ENCODE measurements at regions not wholly inside any gene's neighbourhood (a gene's known extent, or its start where the extent isn't known, plus 50 kb on each side); places are given as distances from the start of the nearest gene placed in this dataset.
"Not testable (repeated sequence)": the region's sequence is repeated elsewhere in the genome, so short reads cannot be mapped to it uniquely, and the experiment has no call there.

- no peak overlapping the region for H3K27ac ChIP-seq (ENCODE audit: low read length)
- intact Hi-C loops (cut with DNase I) = no loop called here
- H3K4me1 ChIP-seq (ENCODE audit: control insufficient read depth, insufficient read depth, low read length) = no peaks in the 10 kb centered on the region
- no peaks in the 10 kb centered on the region for H3K27me3 ChIP-seq (ENCODE audit: control insufficient read depth, insufficient read depth)
- no peak for ATAC-seq
- no peaks in the 10 kb centered on the region for H3K9me3 ChIP-seq (ENCODE audit: control insufficient read depth, low read length)
- H3K4me3 ChIP-seq (ENCODE audit: low read length) = no peak overlapping the region
- WGBS = 0% methylated on average over 1 of the region's 1 CpG
- no peak for DNase-seq
These were observed 124.1 kb upstream of the WDR1 start for GRCh38 chr4:10240691-10241090.

GRCh38 chr4:10239982-10240654 lies 123.5 kb upstream of the WDR1 start:
- 46% methylated on average over 7 of the region's 7 CpGs for WGBS
- ATAC-seq (peak in 1 of 2 donors; percentile 65), DNase-seq (no peak)
- no peak overlapping the region for H3K27ac ChIP-seq (ENCODE audit: low read length)
- intact Hi-C loops (cut with DNase I) = no loop called here
- H3K4me1 ChIP-seq (ENCODE audit: control insufficient read depth, insufficient read depth, low read length) = no peaks in the 10 kb centered on the region
- H3K27me3 ChIP-seq (ENCODE audit: control insufficient read depth, insufficient read depth) = no peaks in the 10 kb centered on the region
- H3K9me3 ChIP-seq (ENCODE audit: control insufficient read depth, low read length) = no peaks in the 10 kb centered on the region
- H3K4me3 ChIP-seq (ENCODE audit: low read length) = no peak overlapping the region

- H3K4me1 ChIP-seq (ENCODE audit: control insufficient read depth, insufficient read depth, low read length) = no peaks in the 10 kb centered on the region
- no peak overlapping the region for H3K27ac ChIP-seq (ENCODE audit: low read length)
- DNase-seq = no peak
- WGBS = 64% methylated on average over 1 of the region's 1 CpG
- no peaks in the 10 kb centered on the region for H3K9me3 ChIP-seq (ENCODE audit: control insufficient read depth, low read length)
- no peak for ATAC-seq
- no peak overlapping the region for H3K4me3 ChIP-seq (ENCODE audit: low read length)
- intact Hi-C loops (cut with DNase I) = no loop called here
- H3K27me3 ChIP-seq (ENCODE audit: control insufficient read depth, insufficient read depth) = no peaks in the 10 kb centered on the region
These were observed 120.5 kb upstream of the WDR1 start for GRCh38 chr4:10237131-10237530.

GRCh38 chr4:10232114-10232513 lies 115.5 kb upstream of the WDR1 start:
- no peak for DNase-seq
- 70% methylated on average over 4 of the region's 4 CpGs for WGBS
- no peak for ATAC-seq
- Histone ChIP-seq H3K4me3 (ENCODE audit: low read length) (no peak overlapping the region), H3K27me3 (ENCODE audit: control insufficient read depth, insufficient read depth) (no peaks in the 10 kb centered on the region), H3K27ac (ENCODE audit: low read length) (no peak overlapping the region), H3K9me3 (ENCODE audit: control insufficient read depth, low read length) (no peaks in the 10 kb centered on the region), H3K4me1 (ENCODE audit: control insufficient read depth, insufficient read depth, low read length) (no peaks in the 10 kb centered on the region)
- intact Hi-C loops (cut with DNase I) = loop anchor here in 1 of 4 donors (2.0 kb wide), 1 partner anchor 23 kb away; no protein-coding TSS in a partner anchor

- no peaks in the 10 kb centered on the region for H3K27me3 ChIP-seq (ENCODE audit: control insufficient read depth, insufficient read depth)
- no peak overlapping the region for H3K4me3 ChIP-seq (ENCODE audit: low read length)
- WGBS = 66% methylated on average over 3 of the region's 3 CpGs
- H3K27ac ChIP-seq (ENCODE audit: low read length) = no peak overlapping the region
- H3K9me3 ChIP-seq (ENCODE audit: control insufficient read depth, low read length) = no peaks in the 10 kb centered on the region
- ATAC-seq (no peak), DNase-seq (no peak)
- intact Hi-C loops (cut with DNase I) = no loop called here
- no peaks in the 10 kb centered on the region for H3K4me1 ChIP-seq (ENCODE audit: control insufficient read depth, insufficient read depth, low read length)
These were observed 110.2 kb upstream of the WDR1 start for GRCh38 chr4:10226756-10227155.

- ATAC-seq (no peak), DNase-seq (no peak)
- intact Hi-C loops (cut with DNase I) = no loop called here
- no peaks in the 10 kb centered on the region for H3K9me3 ChIP-seq (ENCODE audit: control insufficient read depth, low read length)
- H3K4me3 ChIP-seq (ENCODE audit: low read length) = no peak overlapping the region
- H3K27me3 ChIP-seq (ENCODE audit: control insufficient read depth, insufficient read depth) = no peaks in the 10 kb centered on the region
- H3K4me1 ChIP-seq (ENCODE audit: control insufficient read depth, insufficient read depth, low read length) = no peaks in the 10 kb centered on the region
- no peak overlapping the region for H3K27ac ChIP-seq (ENCODE audit: low read length)
These were observed 108.5 kb upstream of the WDR1 start for GRCh38 chr4:10225096-10225495.

GRCh38 chr4:10223782-10224181 lies 107.2 kb upstream of the WDR1 start:
- Histone ChIP-seq H3K4me1 (ENCODE audit: control insufficient read depth, insufficient read depth, low read length) (no peaks in the 10 kb centered on the region), H3K9me3 (ENCODE audit: control insufficient read depth, low read length) (no peaks in the 10 kb centered on the region), H3K27ac (ENCODE audit: low read length) (no peak overlapping the region), H3K4me3 (ENCODE audit: low read length) (no peak overlapping the region), H3K27me3 (ENCODE audit: control insufficient read depth, insufficient read depth) (no peaks in the 10 kb centered on the region)
- intact Hi-C loops (cut with DNase I) = no loop called here
- WGBS = 85% methylated on average over 3 of the region's 3 CpGs
- ATAC-seq (no peak), DNase-seq (no peak)

GRCh38 chr4:10213481-10213880 lies 96.9 kb upstream of the WDR1 start:
- H3K4me1 ChIP-seq (ENCODE audit: control insufficient read depth, insufficient read depth, low read length); intact Hi-C loops (cut with DNase I); H3K27me3 ChIP-seq (ENCODE audit: control insufficient read depth, insufficient read depth); H3K9me3 ChIP-seq (ENCODE audit: control insufficient read depth, low read length); H3K27ac ChIP-seq (ENCODE audit: low read length); DNase-seq; ATAC-seq; H3K4me3 ChIP-seq (ENCODE audit: low read length): not testable (repeated sequence)
- WGBS = 77% methylated on average over 3 of the region's 3 CpGs

GRCh38 chr4:10212901-10213300 lies 96.3 kb upstream of the WDR1 start:
- intact Hi-C loops (cut with DNase I) = no loop called here
- Histone ChIP-seq H3K27me3 (ENCODE audit: control insufficient read depth, insufficient read depth) (no peaks in the 10 kb centered on the region), H3K9me3 (ENCODE audit: control insufficient read depth, low read length) (no peaks in the 10 kb centered on the region), H3K4me1 (ENCODE audit: control insufficient read depth, insufficient read depth, low read length) (no peaks in the 10 kb centered on the region), H3K4me3 (ENCODE audit: low read length) (no peak overlapping the region), H3K27ac (ENCODE audit: low read length) (no peak overlapping the region)
- 37% methylated on average over 3 of the region's 3 CpGs for WGBS
- no peak for ATAC-seq
- no peak for DNase-seq

- no peaks in the 10 kb centered on the region for H3K4me1 ChIP-seq (ENCODE audit: control insufficient read depth, insufficient read depth, low read length)
- no peak for DNase-seq
- ATAC-seq = no peak
- intact Hi-C loops (cut with DNase I) = no loop called here
- no peaks in the 10 kb centered on the region for H3K27me3 ChIP-seq (ENCODE audit: control insufficient read depth, insufficient read depth)
- H3K9me3 ChIP-seq (ENCODE audit: control insufficient read depth, low read length) = no peaks in the 10 kb centered on the region
- no peak overlapping the region for H3K27ac ChIP-seq (ENCODE audit: low read length)
- 79% methylated on average over 2 of the region's 2 CpGs for WGBS
- H3K4me3 ChIP-seq (ENCODE audit: low read length) = no peak overlapping the region
These were observed 95.8 kb upstream of the WDR1 start for GRCh38 chr4:10212400-10212799.

GRCh38 chr4:10207116-10207515 lies 90.5 kb upstream of the WDR1 start:
- no peak for DNase-seq
- no peaks in the 10 kb centered on the region for H3K9me3 ChIP-seq (ENCODE audit: control insufficient read depth, low read length)
- intact Hi-C loops (cut with DNase I) = no loop called here
- H3K27me3 ChIP-seq (ENCODE audit: control insufficient read depth, insufficient read depth) = no peaks in the 10 kb centered on the region
- H3K4me1 ChIP-seq (ENCODE audit: control insufficient read depth, insufficient read depth, low read length) = no peaks in the 10 kb centered on the region
- no peak for ATAC-seq
- WGBS = 79% methylated on average over 4 of the region's 4 CpGs
- H3K4me3 ChIP-seq (ENCODE audit: low read length) = no peak overlapping the region
- H3K27ac ChIP-seq (ENCODE audit: low read length) = no peak overlapping the region

GRCh38 chr4:10205223-10205622 lies 88.6 kb upstream of the WDR1 start:
- intact Hi-C loops (cut with DNase I) = no loop called here
- no peak overlapping the region for H3K4me3 ChIP-seq (ENCODE audit: low read length)
- 49% methylated on average over 1 of the region's 1 CpG for WGBS
- H3K27me3 ChIP-seq (ENCODE audit: control insufficient read depth, insufficient read depth) = no peaks in the 10 kb centered on the region
- no peaks in the 10 kb centered on the region for H3K9me3 ChIP-seq (ENCODE audit: control insufficient read depth, low read length)
- DNase-seq = no peak
- no peaks in the 10 kb centered on the region for H3K4me1 ChIP-seq (ENCODE audit: control insufficient read depth, insufficient read depth, low read length)
- H3K27ac ChIP-seq (ENCODE audit: low read length) = no peak overlapping the region
- no peak for ATAC-seq

Measured in right cardiac atrium (tissue), 5 donors.